ENCODE measurements at regions not wholly inside any gene's neighbourhood (a gene's known extent, or its start where the extent isn't known, plus 50 kb on each side); places are given as distances from the start of the nearest gene placed in this dataset.

- no peak for DNase-seq
Observed at GRCh38 chr3:150264561-150265279, 143.4 kb upstream of the TSC22D2 start.

- no peak for DNase-seq
Observed at GRCh38 chr3:150261958-150262357, 146.1 kb upstream of the TSC22D2 start.

GRCh38 chr3:150261418-150261817 lies 146.7 kb upstream of the TSC22D2 start:
- no peak for DNase-seq

- DNase-seq: no peak
Observed at GRCh38 chr3:150260398-150260710, 147.7 kb upstream of the TSC22D2 start.

- DNase-seq: no peak
Observed at GRCh38 chr3:150259526-150260397, 148.3 kb upstream of the TSC22D2 start.

- DNase-seq: no peak
Observed at GRCh38 chr3:150256782-150257181, 151.3 kb upstream of the TSC22D2 start.

GRCh38 chr3:150256318-150256717 lies 151.8 kb upstream of the TSC22D2 start:
- no peak for DNase-seq

- no peak for DNase-seq
Observed at GRCh38 chr3:150255826-150256225, 152.3 kb upstream of the TSC22D2 start.

GRCh38 chr3:150255413-150255812 lies 152.7 kb upstream of the TSC22D2 start:
- DNase-seq: no peak

- DNase-seq: no peak
Observed at GRCh38 chr3:150254309-150254708, 153.8 kb upstream of the TSC22D2 start.

GRCh38 chr3:150253622-150254021 lies 154.5 kb upstream of the TSC22D2 start:
- no peak for DNase-seq

- no peak for DNase-seq
Observed at GRCh38 chr3:150252462-150252861, 155.6 kb upstream of the TSC22D2 start.

GRCh38 chr3:150251187-150252062 lies 156.7 kb upstream of the TSC22D2 start:
- no peak for DNase-seq

GRCh38 chr3:150249779-150250470 lies 158.2 kb upstream of the TSC22D2 start:
- no peak for DNase-seq

- no peak for DNase-seq
Observed at GRCh38 chr3:150248888-150249681, 159.0 kb upstream of the TSC22D2 start.

GRCh38 chr3:150248116-150248887 lies 159.8 kb upstream of the TSC22D2 start:
- no peak for DNase-seq

- DNase-seq: no peak
Observed at GRCh38 chr3:150247441-150247840, 160.7 kb upstream of the TSC22D2 start.

- DNase-seq: no peak
Observed at GRCh38 chr3:150243466-150243865, 164.6 kb upstream of the TSC22D2 start.

GRCh38 chr3:150242220-150242936 lies 165.7 kb upstream of the TSC22D2 start:
- no peak for DNase-seq

- no peak for DNase-seq
Observed at GRCh38 chr3:150240891-150241290, 167.2 kb upstream of the TSC22D2 start.
